ENCODE measurements at regions not wholly inside any gene's neighbourhood (a gene's known extent, or its start where the extent isn't known, plus 50 kb on each side); places are given as distances from the start of the nearest gene placed in this dataset.

DNA sequence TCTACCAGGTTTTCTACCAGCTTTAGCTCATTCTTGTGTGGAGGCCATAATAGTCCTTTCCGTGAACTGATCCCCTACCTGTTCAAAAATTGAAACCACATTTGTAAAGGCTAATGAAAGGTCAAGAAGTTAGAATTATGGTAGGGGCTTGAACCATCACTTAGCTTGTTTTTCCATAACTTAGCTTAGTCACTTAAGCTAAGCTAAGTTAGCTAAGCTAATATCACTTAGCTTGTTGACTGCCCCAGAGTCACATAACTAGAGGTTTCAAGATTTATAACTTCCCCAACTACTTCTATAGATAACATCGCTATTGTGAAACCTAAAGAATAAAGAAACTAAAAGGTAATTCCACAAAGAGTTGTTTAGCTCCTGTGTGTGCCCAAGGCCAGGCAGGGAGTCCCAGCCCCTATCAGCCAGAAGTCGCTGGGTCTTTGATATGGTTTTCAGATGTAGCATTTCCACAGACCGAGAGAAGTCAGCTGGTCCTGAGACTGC is 131.8 kb downstream of the VEGFA start:
- no peak for DNase-seq
- H3K9me3 ChIP-seq = no peaks in the 10 kb centered on the region
- no peaks in the 10 kb centered on the region for H3K27me3 ChIP-seq
- H3K36me3 ChIP-seq (ENCODE audit: low read depth, missing control alignments) = no peaks in the 10 kb centered on the region
- WGBS, 2 donors = 64 to 81% methylated on average over 4 of the region's 4 CpGs
- intact Hi-C loops (cut with DNase I; ENCODE audit: low total_unique reads) = no loop called here
- no peak overlapping the region for H3K27ac ChIP-seq
- no peaks in the 10 kb centered on the region for H3K4me1 ChIP-seq
- no peak overlapping the region for H3K4me3 ChIP-seq
- TF ChIP-seq, protein P1, sequence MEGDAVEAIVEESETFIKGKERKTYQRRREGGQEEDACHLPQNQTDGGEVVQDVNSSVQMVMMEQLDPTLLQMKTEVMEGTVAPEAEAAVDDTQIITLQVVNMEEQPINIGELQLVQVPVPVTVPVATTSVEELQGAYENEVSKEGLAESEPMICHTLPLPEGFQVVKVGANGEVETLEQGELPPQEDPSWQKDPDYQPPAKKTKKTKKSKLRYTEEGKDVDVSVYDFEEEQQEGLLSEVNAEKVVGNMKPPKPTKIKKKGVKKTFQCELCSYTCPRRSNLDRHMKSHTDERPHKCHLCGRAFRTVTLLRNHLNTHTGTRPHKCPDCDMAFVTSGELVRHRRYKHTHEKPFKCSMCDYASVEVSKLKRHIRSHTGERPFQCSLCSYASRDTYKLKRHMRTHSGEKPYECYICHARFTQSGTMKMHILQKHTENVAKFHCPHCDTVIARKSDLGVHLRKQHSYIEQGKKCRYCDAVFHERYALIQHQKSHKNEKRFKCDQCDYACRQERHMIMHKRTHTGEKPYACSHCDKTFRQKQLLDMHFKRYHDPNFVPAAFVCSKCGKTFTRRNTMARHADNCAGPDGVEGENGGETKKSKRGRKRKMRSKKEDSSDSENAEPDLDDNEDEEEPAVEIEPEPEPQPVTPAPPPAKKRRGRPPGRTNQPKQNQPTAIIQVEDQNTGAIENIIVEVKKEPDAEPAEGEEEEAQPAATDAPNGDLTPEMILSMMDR (IDR thresholded peaks at IDR 0.05) = no peak
- TF ChIP-seq POLR2A (IDR thresholded peaks at IDR 0.05) = no peak

DNA sequence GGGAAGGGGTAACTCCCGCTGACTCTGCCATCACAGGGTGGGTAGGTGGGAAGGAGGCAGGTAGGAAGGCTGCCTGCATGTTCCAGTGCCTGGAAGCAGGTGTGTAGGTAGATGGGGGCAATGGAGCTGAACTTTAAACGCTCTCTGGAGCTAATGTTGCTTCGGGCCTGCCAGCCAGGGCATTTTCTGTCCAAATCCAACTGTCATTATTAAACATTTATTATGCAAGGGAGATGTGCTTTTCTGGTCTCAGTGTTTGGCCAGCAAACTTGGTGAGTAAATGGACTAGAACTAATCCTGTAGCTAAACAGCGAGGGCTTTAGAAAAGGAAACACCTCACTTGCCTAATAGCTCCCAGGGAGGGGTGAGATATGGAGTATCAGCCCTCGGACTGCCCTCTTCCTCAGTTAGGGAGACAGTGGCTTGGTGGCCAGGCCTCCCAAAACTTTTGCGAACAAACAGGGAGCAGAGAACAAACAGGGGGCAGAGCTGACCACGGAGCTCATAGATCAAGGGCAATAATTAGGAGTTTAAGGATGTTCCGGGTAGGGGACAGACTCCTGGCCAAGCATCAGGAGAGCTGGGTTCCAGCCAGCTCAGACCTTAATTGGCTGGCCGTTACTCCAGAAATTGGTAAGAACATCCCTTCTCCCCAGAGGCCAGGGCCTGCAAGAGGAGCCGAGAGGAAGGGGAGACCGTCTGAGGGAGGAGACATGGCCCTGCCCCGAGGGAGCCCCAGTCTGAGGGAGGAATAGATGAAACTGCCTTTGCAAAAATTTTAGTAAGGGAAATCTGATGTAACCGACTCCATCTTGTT is 131.1 kb downstream of the VEGFA start:
- H3K36me3 ChIP-seq (ENCODE audit: low read depth, missing control alignments) = no peaks in the 10 kb centered on the region

DNA sequence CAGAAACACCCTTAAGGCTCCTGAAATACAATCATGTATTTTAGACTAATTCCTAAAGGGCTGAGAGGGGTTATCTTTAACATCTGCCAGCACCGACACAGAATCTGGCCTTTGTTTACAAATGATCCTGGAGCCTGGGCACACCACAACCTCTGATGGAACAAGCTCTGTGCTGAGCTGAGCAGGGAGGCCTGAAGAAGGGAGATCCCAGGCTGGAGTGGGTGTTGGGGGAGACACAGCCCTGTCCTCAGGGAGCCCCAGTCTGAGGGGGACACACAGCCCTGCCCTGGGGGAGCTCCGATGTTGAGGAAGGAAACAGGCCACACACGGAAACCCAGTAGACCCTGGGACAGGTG is 130.5 kb downstream of the VEGFA start:
- Histone ChIP-seq H3K27me3 (no peaks in the 10 kb centered on the region), H3K36me3 (ENCODE audit: low read depth, missing control alignments) (no peaks in the 10 kb centered on the region), H3K27ac (no peak overlapping the region), H3K4me3 (no peak overlapping the region), H3K9me3 (no peaks in the 10 kb centered on the region), H3K4me1 (no peaks in the 10 kb centered on the region)
- no peak for DNase-seq
- intact Hi-C loops (cut with DNase I; ENCODE audit: low total_unique reads) = no loop called here
- TF ChIP-seq, protein P1 (IDR thresholded peaks at IDR 0.05) = no peak
- TF ChIP-seq POLR2A (IDR thresholded peaks at IDR 0.05) = no peak
- 87 to 88% methylated on average over 2 to 3 of the region's 3 CpGs for WGBS, 2 donors

More for the DNA sequence above, 131.1 kb downstream of the VEGFA start:
- no peak for DNase-seq
- intact Hi-C loops (cut with DNase I; ENCODE audit: low total_unique reads) = no loop called here
- no peaks in the 10 kb centered on the region for H3K27me3 ChIP-seq
- WGBS, 2 donors = 69 to 73% methylated on average over 13 of the region's 13 CpGs
- H3K9me3 ChIP-seq = no peaks in the 10 kb centered on the region
- no peaks in the 10 kb centered on the region for H3K4me1 ChIP-seq
- TF ChIP-seq, protein P1 (IDR thresholded peaks at IDR 0.05) = no peak
- TF ChIP-seq POLR2A (IDR thresholded peaks at IDR 0.05) = no peak
- no peak overlapping the region for H3K4me3 ChIP-seq
- no peak overlapping the region for H3K27ac ChIP-seq

DNA sequence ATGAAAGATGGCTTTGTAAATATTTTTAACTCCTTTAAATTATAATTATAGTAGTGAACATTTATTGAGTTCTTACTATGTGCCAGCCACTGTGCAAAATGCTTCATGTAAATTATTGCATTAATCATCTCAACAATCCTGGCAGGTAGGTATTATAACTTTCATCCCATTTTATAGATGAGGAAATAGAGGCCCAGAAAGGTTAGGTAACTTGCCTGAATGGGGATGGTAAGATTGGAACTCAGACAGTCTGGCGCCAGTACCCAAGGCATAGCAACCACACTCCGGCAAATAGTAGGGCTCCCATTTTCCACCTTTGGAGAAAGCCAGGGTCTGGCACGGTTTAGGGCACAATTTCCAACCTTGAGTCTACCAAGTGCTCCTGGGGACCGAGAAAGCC is 129.8 kb downstream of the VEGFA start:
- Histone ChIP-seq H3K27me3 (no peaks in the 10 kb centered on the region), H3K4me1 (no peaks in the 10 kb centered on the region), H3K9me3 (no peaks in the 10 kb centered on the region), H3K27ac (no peak overlapping the region), H3K36me3 (ENCODE audit: low read depth, missing control alignments) (no peaks in the 10 kb centered on the region), H3K4me3 (no peak overlapping the region)
- intact Hi-C loops (cut with DNase I; ENCODE audit: low total_unique reads) = no loop called here
- 93 to 99% methylated on average over 4 of the region's 4 CpGs for WGBS, 2 donors
- no peak for TF ChIP-seq POLR2A (IDR thresholded peaks at IDR 0.05)
- TF ChIP-seq, protein P1 (IDR thresholded peaks at IDR 0.05) = no peak
- DNase-seq = no peak
